22Rv1 (cell line): ENCODE measurements at regions not wholly inside any gene's neighbourhood (a gene's known extent, or its start where the extent isn't known, plus 50 kb on each side); places are given as distances from the start of the nearest gene placed in this dataset.

Experiments
- H3K27ac ChIP-seq: fragments of 450-650 bp; 2 replicates; pipeline ENCODE4 v1.5.1; 2017
- CTCF ChIP-seq: fragments of 450-650 bp; IDR thresholded peaks from 2 replicates; pipeline ENCODE4 v1.5.1; 2017; ENCODE audit warnings: mild to moderate bottlenecking
- ZFX ChIP-seq: fragments of 450-650 bp; IDR thresholded peaks from 2 replicates; pipeline ENCODE4 v1.6.1; 2017; ENCODE audit warnings: antibody characterized with exemption, borderline replicate concordance

GRCh38 chr13:54658771-54659170 lies 1630.2 kb downstream of the OLFM4 start:
- H3K27ac ChIP-seq: no peak overlapping the region
- TF ChIP-seq ZFX (no peak), CTCF (no peak)

GRCh38 chr13:54660277-54660676 lies 1631.7 kb downstream of the OLFM4 start:
- H3K27ac ChIP-seq: no peak overlapping the region
- TF ChIP-seq CTCF: no peak
- TF ChIP-seq ZFX: no peak

GRCh38 chr13:54676526-54677113 lies 1648.0 kb downstream of the OLFM4 start:
- TF ChIP-seq ZFX (no peak), CTCF (no peak)

GRCh38 chr13:54682184-54682583 lies 1653.6 kb downstream of the OLFM4 start:
- H3K27ac ChIP-seq: no peak overlapping the region
- TF ChIP-seq ZFX (no peak), CTCF (no peak)

More at GRCh38 chr13:54676526-54677113, 1648.0 kb downstream of the OLFM4 start:
- no peak overlapping the region for H3K27ac ChIP-seq

- TF ChIP-seq ZFX (no peak), CTCF (no peak)
- no peak overlapping the region for H3K27ac ChIP-seq
Observed at GRCh38 chr13:54687173-54687572, 1658.6 kb downstream of the OLFM4 start.

- H3K27ac ChIP-seq: no peak overlapping the region
- TF ChIP-seq CTCF (no peak), ZFX (no peak)
Observed at GRCh38 chr13:54699831-54700230, 1671.2 kb downstream of the OLFM4 start.

GRCh38 chr13:54705738-54706137 lies 1677.1 kb downstream of the OLFM4 start:
- TF ChIP-seq CTCF: no peak
- H3K27ac ChIP-seq: no peak overlapping the region
